GM10266 (cell line): ENCODE measurements at regions not wholly inside any gene's neighbourhood (a gene's known extent, or its start where the extent isn't known, plus 50 kb on each side); places are given as distances from the start of the nearest gene placed in this dataset.

ENCODE experiments used
- DNase-seq: peaks from one replicate; pipeline ENCODE4 v3.0.0; 2012; ENCODE audit errors: extremely low spot score
- CTCF ChIP-seq: IDR thresholded peaks from 2 replicates; pipeline ENCODE4 v1.5.1; 2012; ENCODE audit warnings: mild to moderate bottlenecking, low read depth; ENCODE audit not compliant: control insufficient read depth, insufficient read depth; ENCODE audit errors: missing control alignments

- no peak for DNase-seq
- TF ChIP-seq CTCF: no peak
These were observed 754.6 kb upstream of the MAP3K7 start for GRCh38 chr6:91341473-91341872.

- DNase-seq: no peak
- TF ChIP-seq CTCF: no peak
These were observed 754.1 kb upstream of the MAP3K7 start for GRCh38 chr6:91340896-91341395.

GRCh38 chr6:91337967-91338366 lies 751.1 kb upstream of the MAP3K7 start:
- no peak for TF ChIP-seq CTCF
- DNase-seq: no peak

- TF ChIP-seq CTCF: no peak
- no peak for DNase-seq
These were observed 744.0 kb upstream of the MAP3K7 start for GRCh38 chr6:91330896-91331295.

GRCh38 chr6:91328241-91328640 lies 741.4 kb upstream of the MAP3K7 start:
- DNase-seq: no peak
- no peak for TF ChIP-seq CTCF

- TF ChIP-seq CTCF: no peak
These were observed 737.8 kb upstream of the MAP3K7 start for GRCh38 chr6:91324711-91325110.

GRCh38 chr6:91317984-91318383 lies 731.1 kb upstream of the MAP3K7 start:
- DNase-seq: no peak
- no peak for TF ChIP-seq CTCF

More at GRCh38 chr6:91324711-91325110, 737.8 kb upstream of the MAP3K7 start:
- no peak for DNase-seq
